PFSK-1 (cell line): ENCODE measurements at regions not wholly inside any gene's neighbourhood (a gene's known extent, or its start where the extent isn't known, plus 50 kb on each side); places are given as distances from the start of the nearest gene placed in this dataset.

Experiments used
- FOXP2 ChIP-seq: optimal IDR thresholded peaks from 2 replicates; pipeline ENCODE3; 2011; ENCODE audit warnings: borderline replicate concordance, control low read depth, inconsistent platforms; ENCODE audit not compliant: insufficient read depth; ENCODE audit errors: extremely low read length, extremely low read depth
- POLR2AphosphoS5 ChIP-seq: IDR thresholded peaks from 2 replicates; pipeline ENCODE4 v1.6.1; 2012; ENCODE audit warnings: low read depth, mild to moderate bottlenecking, control low read depth, low read length, moderate library complexity
- SIN3A ChIP-seq: IDR thresholded peaks from 2 replicates; pipeline ENCODE4 v1.6.1; 2012; ENCODE audit warnings: mild to moderate bottlenecking, low read length, moderate library complexity, borderline replicate concordance; ENCODE audit not compliant: insufficient read depth

GRCh38 chr16:66228792-66229191, 137.7 kb upstream of the CDH5 start:
- TF ChIP-seq POLR2AphosphoS5: no peak
- TF ChIP-seq FOXP2: no peak
- TF ChIP-seq SIN3A: no peak
